C4-2B (cell line): ENCODE measurements at regions not wholly inside any gene's neighbourhood (a gene's known extent, or its start where the extent isn't known, plus 50 kb on each side); places are given as distances from the start of the nearest gene placed in this dataset.

Experiments
- ZFX ChIP-seq: fragments of 450-650 bp; IDR thresholded peaks from 2 replicates; pipeline ENCODE4 v1.6.1; 2017
- TF ChIP-seq, protein P1 (sequence below): fragments of 450-650 bp; conservative IDR thresholded peaks from 2 replicates; pipeline ENCODE4 v1.5.1; 2017; ENCODE audit warnings: mild to moderate bottlenecking

DNA sequence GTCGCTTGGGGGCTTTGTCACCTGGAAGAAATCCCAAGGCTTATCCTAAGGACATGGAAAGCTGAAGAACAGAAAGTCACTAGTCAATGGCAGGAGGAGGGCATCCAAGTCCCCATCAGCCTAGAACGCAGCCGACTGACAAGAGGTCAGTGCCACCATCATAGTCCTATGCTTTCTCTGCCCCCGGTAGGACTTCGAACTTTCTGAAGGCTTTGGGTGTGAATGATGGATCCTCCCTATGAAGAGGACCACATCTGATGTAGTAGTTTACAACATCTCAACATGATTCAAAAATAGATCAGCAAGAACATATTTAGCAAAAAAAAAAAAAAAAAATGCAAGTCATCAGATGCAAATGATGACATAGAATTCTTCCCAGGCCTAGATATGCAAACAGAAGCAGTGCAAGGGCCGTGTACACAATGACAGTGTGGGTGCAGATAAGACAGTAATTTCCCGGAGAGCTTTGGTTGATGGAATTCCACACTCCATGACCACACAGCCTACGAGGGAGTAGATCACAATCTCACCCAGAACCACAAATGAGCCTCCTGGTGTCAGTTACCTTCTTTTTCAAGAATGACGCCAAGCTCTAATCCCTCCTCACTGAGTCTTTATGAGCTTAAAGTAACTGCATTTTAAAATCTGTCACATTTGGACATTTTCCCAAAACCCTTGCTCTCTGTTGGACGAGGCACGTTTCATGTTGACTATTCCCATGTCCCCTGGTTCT is 88.2 kb downstream of the PSMG1 start:
- TF ChIP-seq, protein P1, sequence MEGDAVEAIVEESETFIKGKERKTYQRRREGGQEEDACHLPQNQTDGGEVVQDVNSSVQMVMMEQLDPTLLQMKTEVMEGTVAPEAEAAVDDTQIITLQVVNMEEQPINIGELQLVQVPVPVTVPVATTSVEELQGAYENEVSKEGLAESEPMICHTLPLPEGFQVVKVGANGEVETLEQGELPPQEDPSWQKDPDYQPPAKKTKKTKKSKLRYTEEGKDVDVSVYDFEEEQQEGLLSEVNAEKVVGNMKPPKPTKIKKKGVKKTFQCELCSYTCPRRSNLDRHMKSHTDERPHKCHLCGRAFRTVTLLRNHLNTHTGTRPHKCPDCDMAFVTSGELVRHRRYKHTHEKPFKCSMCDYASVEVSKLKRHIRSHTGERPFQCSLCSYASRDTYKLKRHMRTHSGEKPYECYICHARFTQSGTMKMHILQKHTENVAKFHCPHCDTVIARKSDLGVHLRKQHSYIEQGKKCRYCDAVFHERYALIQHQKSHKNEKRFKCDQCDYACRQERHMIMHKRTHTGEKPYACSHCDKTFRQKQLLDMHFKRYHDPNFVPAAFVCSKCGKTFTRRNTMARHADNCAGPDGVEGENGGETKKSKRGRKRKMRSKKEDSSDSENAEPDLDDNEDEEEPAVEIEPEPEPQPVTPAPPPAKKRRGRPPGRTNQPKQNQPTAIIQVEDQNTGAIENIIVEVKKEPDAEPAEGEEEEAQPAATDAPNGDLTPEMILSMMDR: no peak
- no peak for TF ChIP-seq ZFX
